Chondrocyte (in vitro differentiated cells): ENCODE measurements at regions not wholly inside any gene's neighbourhood (a gene's known extent, or its start where the extent isn't known, plus 50 kb on each side); places are given as distances from the start of the nearest gene placed in this dataset.

Experiments used
- DNase-seq: peaks from one replicate; pipeline ENCODE4 v3.0.0; 2021; ENCODE audit warnings: mixed read lengths, low spot score
- H3K27ac Mint-ChIP-seq: one replicate; pipeline ENCODE4 v1.8.0; 2021; ENCODE audit warnings: mild to moderate bottlenecking, moderate library complexity, mixed read lengths; ENCODE audit not compliant: unreplicated experiment
- H3K27me3 Mint-ChIP-seq: 2 replicates; pipeline ENCODE4 v1.8.0; 2021; ENCODE audit warnings: low read depth, mixed read lengths
- H3K36me3 Mint-ChIP-seq: 2 replicates; pipeline ENCODE4 v1.8.0; 2021; ENCODE audit warnings: low read depth, mixed read lengths
- H3K4me1 Mint-ChIP-seq: 2 replicates; pipeline ENCODE4 v1.8.0; 2021; ENCODE audit warnings: low read depth, mild to moderate bottlenecking, mixed read lengths
- H3K4me3 Mint-ChIP-seq: one replicate; pipeline ENCODE4 v1.8.0; 2021; ENCODE audit warnings: mild to moderate bottlenecking, moderate library complexity, mixed read lengths; ENCODE audit not compliant: unreplicated experiment
- H3K9me3 Mint-ChIP-seq: 2 replicates; pipeline ENCODE4 v1.8.0; 2021; ENCODE audit warnings: low read depth, mixed read lengths
- CTCF ChIP-seq: fragments of 200-600 bp; sonication (generic); IDR thresholded peaks from 2 replicates; pipeline ENCODE4 v1.5.0; 2021; ENCODE audit warnings: antibody characterized with exemption, mild to moderate bottlenecking, moderate library complexity

GRCh38 chr2:217289177-217289906 is 429.5 kb upstream of the TNP1 start:
- Mint-ChIP-seq H3K27ac (no peak overlapping the region), H3K27me3 (no peaks in the 10 kb centered on the region), H3K4me3 (no peak overlapping the region), H3K36me3 (no peaks in the 10 kb centered on the region), H3K4me1 (peaks cover 20% of the 10 kb centered on the region), H3K9me3 (no peaks in the 10 kb centered on the region)
- DNase-seq = no peak
- TF ChIP-seq CTCF = no peak

DNA sequence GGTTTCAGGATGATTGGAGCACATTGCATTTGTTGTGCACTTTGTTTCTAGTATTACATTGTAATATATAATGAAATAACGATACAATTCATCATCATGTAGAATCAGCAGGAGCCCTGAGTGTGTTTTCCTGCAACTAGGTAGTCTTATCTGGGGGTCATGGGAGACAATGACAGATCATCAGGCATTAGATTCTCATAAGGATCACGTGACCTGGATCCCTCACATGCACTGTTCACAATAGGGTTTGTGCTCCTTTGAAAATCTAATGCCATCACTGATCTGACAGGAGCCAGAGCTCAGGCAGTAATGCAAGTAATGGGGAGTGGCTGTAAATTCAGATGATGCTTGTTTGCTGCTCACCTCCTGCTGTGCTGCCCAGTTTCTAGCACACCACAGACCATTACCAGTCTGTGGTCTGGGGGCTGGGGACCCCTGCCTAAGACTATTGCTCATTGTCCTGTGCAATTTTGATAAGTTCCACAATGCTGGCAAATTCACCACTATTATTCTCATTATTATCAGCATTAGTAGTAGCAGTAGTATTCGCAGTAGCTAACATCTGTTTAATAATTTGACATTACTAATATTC is 428.7 kb upstream of the TNP1 start:
- no peak overlapping the region for H3K4me3 Mint-ChIP-seq
- no peaks in the 10 kb centered on the region for H3K9me3 Mint-ChIP-seq
- no peaks in the 10 kb centered on the region for H3K27me3 Mint-ChIP-seq
- H3K27ac Mint-ChIP-seq = no peak overlapping the region
- peaks cover 20% of the 10 kb centered on the region for H3K4me1 Mint-ChIP-seq
- no peaks in the 10 kb centered on the region for H3K36me3 Mint-ChIP-seq
- DNase-seq = no peak
- TF ChIP-seq CTCF = no peak

GRCh38 chr2:217286833-217287232 is 427.0 kb upstream of the TNP1 start:
- Mint-ChIP-seq H3K4me3 (no peak overlapping the region), H3K4me1 (peaks cover 20% of the 10 kb centered on the region), H3K27ac (no peak overlapping the region), H3K9me3 (no peaks in the 10 kb centered on the region), H3K27me3 (no peaks in the 10 kb centered on the region), H3K36me3 (no peaks in the 10 kb centered on the region)
- DNase-seq = no peak
- no peak for TF ChIP-seq CTCF

GRCh38 chr2:217285926-217286325 is 426.1 kb upstream of the TNP1 start:
- Mint-ChIP-seq H3K4me1 (peaks cover 20% of the 10 kb centered on the region), H3K9me3 (no peaks in the 10 kb centered on the region)

DNA sequence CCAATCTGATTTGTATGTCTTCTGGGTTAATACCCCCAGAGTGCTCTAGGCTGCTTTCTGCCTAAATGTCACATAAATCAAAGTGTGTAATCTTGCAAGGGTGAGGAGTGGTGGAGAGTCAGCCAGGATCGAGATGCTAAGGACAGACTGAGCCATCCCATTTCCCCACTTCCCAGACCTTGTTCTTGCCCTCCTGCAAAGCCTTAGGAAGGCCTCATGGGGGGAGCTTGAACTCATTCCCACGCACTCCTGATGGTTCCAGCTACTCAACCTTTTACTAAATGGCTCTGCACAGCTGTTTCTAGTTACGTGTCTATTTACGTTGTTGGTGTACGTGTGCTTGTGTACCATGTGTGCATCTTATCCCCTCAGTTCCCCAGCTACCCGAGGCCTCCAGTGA is 423.6 kb upstream of the TNP1 start:
- DNase-seq = no peak
- Mint-ChIP-seq H3K4me3 (no peak overlapping the region), H3K4me1 (peaks cover 35% of the 10 kb centered on the region)

More at GRCh38 chr2:217285926-217286325, 426.1 kb upstream of the TNP1 start:
- no peak for DNase-seq
- Mint-ChIP-seq H3K4me3 (no peak overlapping the region), H3K27me3 (no peaks in the 10 kb centered on the region), H3K27ac (no peak overlapping the region), H3K36me3 (no peaks in the 10 kb centered on the region)
- no peak for TF ChIP-seq CTCF

More for the DNA sequence above, 423.6 kb upstream of the TNP1 start:
- Mint-ChIP-seq H3K27me3 (no peaks in the 10 kb centered on the region), H3K36me3 (no peaks in the 10 kb centered on the region), H3K27ac (no peak overlapping the region), H3K9me3 (no peaks in the 10 kb centered on the region)
- TF ChIP-seq CTCF = no peak
